Body of pancreas (tissue), 4 donors: ENCODE measurements at regions not wholly inside any gene's neighbourhood (a gene's known extent, or its start where the extent isn't known, plus 50 kb on each side); places are given as distances from the start of the nearest gene placed in this dataset.
A peak's percentile ranks its signal among the peaks of the same experiment; 100 is the strongest.

Source experiments
- ATAC-seq: fragments of 150-250 bp; one replicate; pipeline ENCODE4 v1.9.1; 2016
- DNase-seq, 4 donors: peaks; one replicate each; pipeline ENCODE4 v3.0.0-alpha.2; 2019
- H3K27ac ChIP-seq, 4 donors: fragments of 200-600 bp; sonication (generic); 1 replicate in 3 of 4; 2 replicates in 1 of 4; pipeline versions ENCODE4 v1.5.1 to v1.6.1; 2016 to 2019; ENCODE audit warnings: mild to moderate bottlenecking in 1 of 4, mixed read lengths in 1 of 4, moderate library complexity in 1 of 4
- H3K27me3 ChIP-seq, 2 donors: fragments of 200-600 bp; sonication (generic); one replicate each; pipeline ENCODE4 v1.6.0; 2016; ENCODE audit warnings: mild to moderate bottlenecking in 1 of 2
- H3K36me3 ChIP-seq, 2 donors: fragments of 200-600 bp; sonication (generic); replicated peaks in 1 of 2; 2 replicates each; pipeline ENCODE4 v1.5.1; 2016; ENCODE audit warnings: low read depth in 2 of 2; ENCODE audit not compliant: insufficient read depth in 1 of 2
- H3K4me1 ChIP-seq: fragments of 200-600 bp; sonication (generic); one replicate; pipeline ENCODE4 v1.6.0; 2016
- H3K4me3 ChIP-seq, 2 donors: fragments of 200-600 bp; sonication (generic); 1 replicate in 1 of 2; 2 replicates in 1 of 2; pipeline ENCODE4 v1.5.1; 2016 to 2019
- H3K9me3 ChIP-seq, 3 donors: fragments of 200-600 bp; sonication (generic); 1 replicate in 2 of 3; 2 replicates in 1 of 3; pipeline ENCODE4 v1.5.1; 2016
- POLR2A ChIP-seq, 3 donors: fragments of 450-650 bp; IDR thresholded peaks; one replicate each; pipeline ENCODE4 v1.6.1; 2016; ENCODE audit warnings: antibody characterized with exemption in 3 of 3, mild to moderate bottlenecking in 2 of 3
- WGBS, 2 donors: methylation state at CpG; one replicate each; pipeline ENCODE4 v1.1.5; 2017; 5-methylcytosine and 5-hydroxymethylcytosine counted together
- intact Hi-C: fragments of 100-400 bp; cut with DNase I; formaldehyde crosslinking; loops from one replicate; pipeline ENCODE4 v1.15.1; 2023
- TF ChIP-seq, protein P1 (sequence below), 7 experiments: fragments of 450-650 bp in 4 of 7; fragments of 200-600 bp in 3 of 7; sonication (generic) in 3 of 7; IDR thresholded peaks; one replicate each; pipeline ENCODE4 v1.5.1; 2016 to 2019; ENCODE audit warnings: antibody characterized with exemption in 7 of 7

DNA sequence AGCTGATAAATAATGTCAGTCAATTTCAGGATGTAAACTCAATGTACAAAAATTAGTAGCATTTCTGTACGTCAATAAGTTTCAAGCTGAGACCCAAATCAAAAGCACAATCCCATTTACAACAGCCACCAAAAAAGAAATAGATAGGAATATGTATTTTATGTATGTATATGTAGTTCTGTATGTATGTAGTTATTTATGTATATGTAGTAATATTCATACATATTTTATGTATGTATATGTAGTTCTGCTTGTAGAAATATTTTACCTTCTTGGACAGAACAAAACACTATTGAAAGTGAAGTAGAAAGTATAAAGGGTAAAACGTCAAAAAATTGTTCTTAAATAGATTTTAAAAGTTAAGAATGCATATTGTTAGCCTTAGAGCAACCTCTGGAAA lies 591.0 kb upstream of the SETBP1 start:
- WGBS, 2 donors = 51 to 56% methylated on average over 2 of the region's 2 CpGs
- TF ChIP-seq POLR2A (IDR thresholded peaks at IDR 0.05) = no peak
- TF ChIP-seq, protein P1, sequence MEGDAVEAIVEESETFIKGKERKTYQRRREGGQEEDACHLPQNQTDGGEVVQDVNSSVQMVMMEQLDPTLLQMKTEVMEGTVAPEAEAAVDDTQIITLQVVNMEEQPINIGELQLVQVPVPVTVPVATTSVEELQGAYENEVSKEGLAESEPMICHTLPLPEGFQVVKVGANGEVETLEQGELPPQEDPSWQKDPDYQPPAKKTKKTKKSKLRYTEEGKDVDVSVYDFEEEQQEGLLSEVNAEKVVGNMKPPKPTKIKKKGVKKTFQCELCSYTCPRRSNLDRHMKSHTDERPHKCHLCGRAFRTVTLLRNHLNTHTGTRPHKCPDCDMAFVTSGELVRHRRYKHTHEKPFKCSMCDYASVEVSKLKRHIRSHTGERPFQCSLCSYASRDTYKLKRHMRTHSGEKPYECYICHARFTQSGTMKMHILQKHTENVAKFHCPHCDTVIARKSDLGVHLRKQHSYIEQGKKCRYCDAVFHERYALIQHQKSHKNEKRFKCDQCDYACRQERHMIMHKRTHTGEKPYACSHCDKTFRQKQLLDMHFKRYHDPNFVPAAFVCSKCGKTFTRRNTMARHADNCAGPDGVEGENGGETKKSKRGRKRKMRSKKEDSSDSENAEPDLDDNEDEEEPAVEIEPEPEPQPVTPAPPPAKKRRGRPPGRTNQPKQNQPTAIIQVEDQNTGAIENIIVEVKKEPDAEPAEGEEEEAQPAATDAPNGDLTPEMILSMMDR (IDR thresholded peaks at IDR 0.05) = no peak

DNA sequence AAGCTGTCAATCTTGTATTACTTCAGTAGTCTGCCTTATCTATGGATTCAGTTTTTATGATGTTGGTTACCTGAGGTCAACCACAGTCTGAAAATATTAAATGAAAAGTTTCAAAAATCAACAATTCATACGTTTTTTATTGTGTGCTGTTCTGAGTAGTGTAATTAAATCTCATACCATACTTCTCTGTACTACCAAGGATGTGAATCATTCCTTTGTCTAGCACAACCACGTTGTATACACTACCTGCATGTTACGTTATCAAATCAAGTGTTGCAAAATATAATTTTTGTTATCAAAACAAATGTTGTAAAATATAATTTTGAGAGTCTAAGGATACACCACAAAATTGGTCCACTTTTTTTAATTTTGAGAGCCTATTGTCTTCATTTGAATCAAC lies 590.2 kb upstream of the SETBP1 start:
- Histone ChIP-seq H3K9me3 (no peaks in the 10 kb centered on the region), H3K27me3 (no peaks in the 10 kb centered on the region), H3K27ac (no peak overlapping the region), H3K36me3 (no peaks in the 10 kb centered on the region), H3K4me1 (no peaks in the 10 kb centered on the region), H3K4me3 (no peak overlapping the region)
- WGBS, 2 donors = 53 to 56% methylated on average over 3 of the region's 3 CpGs
- intact Hi-C loops = no loop called here
- no peak for TF ChIP-seq POLR2A (IDR thresholded peaks at IDR 0.05)
- TF ChIP-seq, protein P1 (IDR thresholded peaks at IDR 0.05) = no peak
- no peak for DNase-seq
- ATAC-seq = no peak

More for the DNA sequence above, 591.0 kb upstream of the SETBP1 start:
- Histone ChIP-seq H3K36me3 (no peaks in the 10 kb centered on the region), H3K4me3 (no peak overlapping the region), H3K27ac (no peak overlapping the region), H3K4me1 (no peaks in the 10 kb centered on the region), H3K27me3 (no peaks in the 10 kb centered on the region), H3K9me3 (no peaks in the 10 kb centered on the region)
- no peak for ATAC-seq
- DNase-seq = no peak
- intact Hi-C loops = no loop called here

DNA sequence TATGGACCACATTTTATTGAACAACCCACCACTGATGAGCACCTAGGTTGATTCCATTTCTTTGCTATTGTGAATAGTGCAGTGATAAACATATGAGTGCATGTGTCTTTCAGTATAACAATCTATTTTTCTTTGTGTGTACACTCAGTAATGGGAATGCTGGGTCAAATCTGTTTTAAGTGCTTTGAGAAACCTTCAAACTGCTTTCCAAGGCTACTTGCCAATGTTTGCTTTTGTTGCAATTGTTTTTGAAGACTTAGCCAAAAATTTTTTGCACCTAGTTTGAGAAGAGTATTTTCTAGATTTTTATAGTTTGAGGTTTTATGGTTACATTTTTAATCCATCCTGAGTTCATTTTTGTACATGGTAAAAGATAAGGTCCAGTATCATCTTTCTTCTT lies 587.4 kb upstream of the SETBP1 start:
- Histone ChIP-seq H3K4me3 (no peak overlapping the region), H3K27ac (no peak overlapping the region), H3K4me1 (no peaks in the 10 kb centered on the region), H3K9me3 (no peaks in the 10 kb centered on the region), H3K36me3 (no peaks in the 10 kb centered on the region), H3K27me3 (no peaks in the 10 kb centered on the region)
- TF ChIP-seq POLR2A (IDR thresholded peaks at IDR 0.05) = no peak
- TF ChIP-seq, protein P1 (IDR thresholded peaks at IDR 0.05) = no peak
- intact Hi-C loops = no loop called here
- DNase-seq = no peak
- no peak for ATAC-seq

DNA sequence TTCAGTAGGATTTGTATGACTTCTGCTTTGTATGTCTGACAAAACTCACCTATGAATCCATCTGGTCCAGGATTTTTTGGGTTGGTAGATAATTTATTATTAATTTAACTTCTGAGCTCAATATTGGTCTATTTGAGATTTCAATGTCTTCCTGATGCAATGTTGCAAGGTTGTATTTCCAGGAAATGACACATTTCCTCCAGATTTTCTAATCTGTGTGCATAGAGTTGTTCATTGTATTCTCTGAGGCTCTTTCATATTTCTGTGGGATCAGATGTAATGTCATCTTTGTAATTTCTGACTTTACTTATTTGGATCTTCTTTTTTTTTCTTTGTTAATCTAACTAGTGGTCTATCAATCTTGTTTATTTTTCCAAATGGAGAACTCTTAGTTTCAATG lies 584.7 kb upstream of the SETBP1 start:
- Histone ChIP-seq H3K9me3 (no peaks in the 10 kb centered on the region), H3K4me3 (no peak overlapping the region), H3K36me3 (no peaks in the 10 kb centered on the region), H3K4me1 (no peaks in the 10 kb centered on the region), H3K27ac (no peak overlapping the region), H3K27me3 (no peaks in the 10 kb centered on the region)
- no peak for ATAC-seq
- intact Hi-C loops = no loop called here
- TF ChIP-seq POLR2A (IDR thresholded peaks at IDR 0.05) = no peak
- TF ChIP-seq, protein P1 (IDR thresholded peaks at IDR 0.05) = no peak
- DNase-seq = no peak

DNA sequence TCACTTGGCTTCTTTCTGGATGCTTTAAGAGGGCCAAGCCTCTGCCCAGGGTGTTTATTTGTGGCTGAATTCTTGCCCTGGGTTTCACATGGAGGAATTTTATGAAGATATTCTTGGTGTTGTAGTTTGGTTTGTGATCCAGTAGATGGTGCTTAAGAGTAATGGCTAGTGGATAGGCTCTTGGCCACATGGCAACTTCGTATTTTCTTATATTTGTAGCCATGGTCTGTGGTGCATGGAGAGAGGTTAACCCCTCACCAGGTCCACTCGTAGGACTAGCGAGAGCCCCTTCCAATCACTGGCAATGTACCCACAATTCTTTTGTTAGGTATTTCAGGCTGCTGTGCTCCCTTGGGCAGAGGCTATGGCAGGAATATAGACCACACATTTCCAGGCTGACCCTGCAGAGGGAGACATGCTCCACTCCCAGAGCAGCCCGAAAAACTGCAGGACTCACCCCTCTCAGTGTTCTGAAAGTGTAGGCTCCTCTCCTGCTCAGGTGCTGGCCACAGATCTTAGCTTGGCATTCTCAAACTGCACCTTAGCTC lies 582.1 kb upstream of the SETBP1 start:
- DNase-seq = peak in 1 of 4 donors; percentile 10
- Histone ChIP-seq H3K27ac (no peak overlapping the region), H3K4me3 (no peak overlapping the region), H3K36me3 (no peaks in the 10 kb centered on the region), H3K9me3 (no peaks in the 10 kb centered on the region), H3K27me3 (no peaks in the 10 kb centered on the region), H3K4me1 (no peaks in the 10 kb centered on the region)
- WGBS, 2 donors = 45 to 51% methylated on average over 2 to 4 of the region's 4 CpGs
- no peak for ATAC-seq
- TF ChIP-seq POLR2A (IDR thresholded peaks at IDR 0.05) = no peak
- TF ChIP-seq, protein P1 (IDR thresholded peaks at IDR 0.05) = peak in 4 of 7 experiments; percentile 5 to 47 (median 39)
- intact Hi-C loops = no loop called here
